H9 (cell line): ENCODE measurements at regions not wholly inside any gene's neighbourhood (a gene's known extent, or its start where the extent isn't known, plus 50 kb on each side); places are given as distances from the start of the nearest gene placed in this dataset.

Source experiments
- DNase-seq: peaks from one replicate; pipeline ENCODE4 v3.0.0-alpha.2; 2017
- H2AFZ ChIP-seq: one replicate; pipeline ENCODE4 v1.6.1; 2013; ENCODE audit warnings: mild to moderate bottlenecking, low read length, control low read depth, moderate library complexity
- H2AK5ac ChIP-seq: 2 replicates; pipeline ENCODE4 v1.6.1; 2013; ENCODE audit warnings: low read length, control low read depth, mixed read lengths; ENCODE audit not compliant: insufficient read length
- H2BK120ac ChIP-seq: one replicate; pipeline ENCODE4 v1.6.1; 2013; ENCODE audit warnings: low read depth, mild to moderate bottlenecking, low read length, control low read depth, inconsistent platforms; ENCODE audit not compliant: poor library complexity, severe bottlenecking
- H2BK12ac ChIP-seq: 2 replicates; pipeline ENCODE4 v1.6.1; 2013; ENCODE audit warnings: low read length, control low read depth, mixed read lengths, low read depth; ENCODE audit not compliant: insufficient read length
- H2BK15ac ChIP-seq: 2 replicates; pipeline ENCODE4 v1.6.1; 2013; ENCODE audit warnings: low read depth, low read length, control low read depth
- H2BK20ac ChIP-seq: one replicate; pipeline ENCODE4 v1.6.1; 2013; ENCODE audit warnings: low read depth, mild to moderate bottlenecking, low read length, control low read depth, inconsistent platforms; ENCODE audit not compliant: poor library complexity, severe bottlenecking
- H2BK5ac ChIP-seq: 2 replicates; pipeline ENCODE4 v1.6.1; 2013; ENCODE audit warnings: low read length, control low read depth, mixed read lengths; ENCODE audit not compliant: insufficient read length
- H3K14ac ChIP-seq: 2 replicates; pipeline ENCODE4 v1.6.1; 2013; ENCODE audit warnings: low read length, control low read depth; ENCODE audit not compliant: insufficient read depth
- H3K18ac ChIP-seq: 2 replicates; pipeline ENCODE4 v1.6.1; 2013; ENCODE audit warnings: low read depth, mild to moderate bottlenecking, mixed read lengths, low read length, control low read depth; ENCODE audit not compliant: insufficient read length
- H3K23ac ChIP-seq: 2 replicates; pipeline ENCODE4 v1.6.1; 2013; ENCODE audit warnings: low read length, control low read depth, mixed read lengths, low read depth; ENCODE audit not compliant: insufficient read length
- H3K23me2 ChIP-seq: 2 replicates; pipeline ENCODE4 v1.6.1; 2013; ENCODE audit warnings: low read depth, mild to moderate bottlenecking, mixed read lengths, low read length, control low read depth; ENCODE audit not compliant: insufficient read length, poor library complexity, severe bottlenecking
- H3K27ac ChIP-seq: 2 replicates; pipeline ENCODE4 v1.5.1; 2013; ENCODE audit warnings: low read length, control low read depth, mixed read lengths, low read depth; ENCODE audit not compliant: insufficient read length
- H3K27me3 ChIP-seq: 2 replicates; pipeline ENCODE4 v1.6.1; 2013; ENCODE audit warnings: low read length, control low read depth, inconsistent platforms; ENCODE audit not compliant: insufficient read depth
- H3K4ac ChIP-seq: 2 replicates; pipeline ENCODE4 v1.6.1; 2013; ENCODE audit warnings: low read depth, mild to moderate bottlenecking, control low read depth, inconsistent platforms, low read length, moderate library complexity
- H3K4me1 ChIP-seq: 2 replicates; pipeline ENCODE4 v1.6.1; 2013; ENCODE audit warnings: low read length, control low read depth, inconsistent platforms; ENCODE audit not compliant: insufficient read depth
- H3K4me2 ChIP-seq: 2 replicates; pipeline ENCODE4 v1.6.1; 2013; ENCODE audit warnings: low read length, control low read depth, mixed read lengths; ENCODE audit not compliant: insufficient read length, insufficient read depth
- H3K56ac ChIP-seq: 2 replicates; pipeline ENCODE4 v1.6.1; 2013; ENCODE audit warnings: low read depth, mild to moderate bottlenecking, mixed read lengths, low read length, control low read depth; ENCODE audit not compliant: insufficient read length
- H3K79me1 ChIP-seq: 2 replicates; pipeline ENCODE4 v1.6.1; 2013; ENCODE audit warnings: low read depth, mild to moderate bottlenecking, moderate library complexity, low read length, control low read depth, inconsistent platforms; ENCODE audit not compliant: insufficient read depth, poor library complexity, severe bottlenecking
- H3K79me2 ChIP-seq: 2 replicates; pipeline ENCODE4 v1.6.1; 2013; ENCODE audit warnings: low read length, control low read depth, inconsistent platforms; ENCODE audit not compliant: insufficient read depth
- H3K9ac ChIP-seq: 2 replicates; pipeline ENCODE4 v1.6.1; 2013; ENCODE audit warnings: low read length, control low read depth, mixed read lengths; ENCODE audit not compliant: insufficient read length; ENCODE audit errors: extremely low read depth
- H3K9me3 ChIP-seq: one replicate; pipeline ENCODE4 v1.6.1; 2013; ENCODE audit warnings: low read depth, low read length, inconsistent platforms; ENCODE audit not compliant: control insufficient read depth
- H3T11ph ChIP-seq: one replicate; pipeline ENCODE4 v1.6.1; 2013; ENCODE audit warnings: mild to moderate bottlenecking, low read length, control low read depth, inconsistent platforms
- H4K20me1 ChIP-seq: one replicate; pipeline ENCODE4 v1.6.1; 2013; ENCODE audit not compliant: control insufficient read depth, insufficient read length, insufficient read depth
- H4K5ac ChIP-seq: 2 replicates; pipeline ENCODE4 v1.6.1; 2013; ENCODE audit warnings: low read depth, mild to moderate bottlenecking, mixed read lengths, low read length, control low read depth; ENCODE audit not compliant: insufficient read length
- H4K8ac ChIP-seq: replicated peaks from 2 replicates; pipeline ENCODE4 v1.6.1; 2013; ENCODE audit warnings: low read length, control low read depth, mixed read lengths, low read depth; ENCODE audit not compliant: insufficient read length
- H4K91ac ChIP-seq: 2 replicates; pipeline ENCODE4 v1.6.1; 2013; ENCODE audit warnings: low read depth, mild to moderate bottlenecking, moderate library complexity, mixed read lengths, low read length, control low read depth; ENCODE audit not compliant: insufficient read length
- H3K27ac Mint-ChIP-seq, 3 experiments: 2 replicates in 2 of 3; 3 replicates in 1 of 3; pipeline ENCODE4 v1.8.0; 2020 to 2021; ENCODE audit warnings: mixed read lengths in 3 of 3, mild to moderate bottlenecking in 1 of 3, moderate library complexity in 1 of 3
- H3K27me3 Mint-ChIP-seq: 2 replicates; pipeline ENCODE4 v1.8.0; 2021; ENCODE audit warnings: low read depth, mild to moderate bottlenecking, moderate library complexity, mixed read lengths
- H3K36me3 Mint-ChIP-seq, 3 experiments: 2 replicates in 2 of 3; 3 replicates in 1 of 3; pipeline ENCODE4 v1.8.0; 2020 to 2021; ENCODE audit warnings: low read depth in 3 of 3, mixed read lengths in 3 of 3; ENCODE audit not compliant: insufficient read depth in 1 of 3
- H3K4me1 Mint-ChIP-seq, 2 experiments: 2 replicates each; pipeline ENCODE4 v1.8.0; 2020; ENCODE audit warnings: mixed read lengths in 2 of 2
- H3K4me3 Mint-ChIP-seq, 2 experiments: 2 replicates in 1 of 2; 3 replicates in 1 of 2; pipeline ENCODE4 v1.8.0; 2020 to 2021; ENCODE audit warnings: mild to moderate bottlenecking in 2 of 2, mixed read lengths in 2 of 2, moderate library complexity in 1 of 2
- H3K9me3 Mint-ChIP-seq, 2 experiments: 2 replicates in 1 of 2; 3 replicates in 1 of 2; pipeline ENCODE4 v1.8.0; 2020; ENCODE audit warnings: mild to moderate bottlenecking in 2 of 2, mixed read lengths in 2 of 2, moderate library complexity in 1 of 2
- WGBS: extraction: QIAGEN DNeasy Blood & Tissue Kit; methylation state at CpG from one replicate; pipeline ENCODE4 v1.1.7; 2013; ENCODE audit warnings: missing lambda C conversion rate, low lambda C conversion rate, mixed read lengths; ENCODE audit not compliant: insufficient read length; ENCODE audit errors: extremely low coverage; 5-methylcytosine and 5-hydroxymethylcytosine counted together
- TF ChIP-seq, protein P1 (sequence below): fragments of 200-600 bp; sonication (generic); conservative IDR thresholded peaks from 3 replicates; pipeline ENCODE4 v1.8.0; 2021; ENCODE audit warnings: antibody characterized with exemption, mild to moderate bottlenecking

DNA sequence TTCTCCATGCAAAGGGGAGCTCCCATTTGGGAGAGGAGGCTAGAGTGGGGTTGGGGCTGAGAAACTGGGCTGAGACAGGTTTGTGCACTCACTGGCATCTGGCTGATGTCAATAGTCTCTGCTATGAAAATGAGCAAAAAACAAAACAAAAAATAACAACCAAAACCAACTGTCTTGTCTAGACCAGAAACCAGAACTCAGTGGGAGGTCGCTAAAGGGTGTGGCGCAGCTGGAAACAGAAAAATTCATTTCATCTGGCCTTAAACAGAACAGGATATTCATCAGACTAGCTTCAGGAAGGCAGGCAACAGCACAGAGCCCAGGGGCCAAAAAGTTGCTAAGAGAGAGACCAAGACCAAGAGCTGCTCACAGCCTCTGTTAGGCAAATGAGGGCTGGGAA lies 126.1 kb downstream of the THNSL2 start:
- Histone ChIP-seq H3K23ac (no peak overlapping the region), H2BK20ac (no peak overlapping the region), H3K4ac (no peak overlapping the region), H4K5ac (no peak overlapping the region), H2BK15ac (no peak overlapping the region), H3K9ac (no peak overlapping the region), H3K9me3 (no peaks in the 10 kb centered on the region), H2BK5ac (no peak overlapping the region), H2BK120ac (no peak overlapping the region), H3K18ac (no peak overlapping the region), H2BK12ac (no peak overlapping the region), H3K79me1 (no peaks in the 10 kb centered on the region), H3K23me2 (no peaks in the 10 kb centered on the region), H3K4me1 (no peaks in the 10 kb centered on the region), H4K91ac (no peak overlapping the region), H4K8ac (no peak overlapping the region), H3K79me2 (no peaks in the 10 kb centered on the region), H3K4me2 (no peak overlapping the region), H2AFZ (no peak overlapping the region), H3T11ph (no peak overlapping the region), H4K20me1 (no peaks in the 10 kb centered on the region), H2AK5ac (no peak overlapping the region), H3K56ac (no peak overlapping the region), H3K27ac (no peak overlapping the region), H3K27me3 (no peaks in the 10 kb centered on the region; the same call in 1 of the 2 replicates), H3K14ac (no peak overlapping the region)
- peaks cover 0 to 5% of the 10 kb centered on the region in 2 experiments; a peak in 1 of 4 replicates for H3K4me1 Mint-ChIP-seq
- no peak overlapping the region for H3K4me3 Mint-ChIP-seq
- H3K27ac Mint-ChIP-seq, result no peak overlapping the region
- no peaks in the 10 kb centered on the region for H3K36me3 Mint-ChIP-seq
- no CpG with 5 or more reads among the region's 2 CpGs for WGBS
- H3K27me3 Mint-ChIP-seq, result no peaks in the 10 kb centered on the region; the same call in 1 of the 2 replicates
- H3K9me3 Mint-ChIP-seq, result peaks cover 4 to 5% of the 10 kb centered on the region in 2 experiments
- TF ChIP-seq, protein P1, sequence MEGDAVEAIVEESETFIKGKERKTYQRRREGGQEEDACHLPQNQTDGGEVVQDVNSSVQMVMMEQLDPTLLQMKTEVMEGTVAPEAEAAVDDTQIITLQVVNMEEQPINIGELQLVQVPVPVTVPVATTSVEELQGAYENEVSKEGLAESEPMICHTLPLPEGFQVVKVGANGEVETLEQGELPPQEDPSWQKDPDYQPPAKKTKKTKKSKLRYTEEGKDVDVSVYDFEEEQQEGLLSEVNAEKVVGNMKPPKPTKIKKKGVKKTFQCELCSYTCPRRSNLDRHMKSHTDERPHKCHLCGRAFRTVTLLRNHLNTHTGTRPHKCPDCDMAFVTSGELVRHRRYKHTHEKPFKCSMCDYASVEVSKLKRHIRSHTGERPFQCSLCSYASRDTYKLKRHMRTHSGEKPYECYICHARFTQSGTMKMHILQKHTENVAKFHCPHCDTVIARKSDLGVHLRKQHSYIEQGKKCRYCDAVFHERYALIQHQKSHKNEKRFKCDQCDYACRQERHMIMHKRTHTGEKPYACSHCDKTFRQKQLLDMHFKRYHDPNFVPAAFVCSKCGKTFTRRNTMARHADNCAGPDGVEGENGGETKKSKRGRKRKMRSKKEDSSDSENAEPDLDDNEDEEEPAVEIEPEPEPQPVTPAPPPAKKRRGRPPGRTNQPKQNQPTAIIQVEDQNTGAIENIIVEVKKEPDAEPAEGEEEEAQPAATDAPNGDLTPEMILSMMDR, result no peak
- DNase-seq, result no peak
